Mesenteric fat pad (tissue), 1 donor: ENCODE measurements at regions not wholly inside any gene's neighbourhood (a gene's known extent, or its start where the extent isn't known, plus 50 kb on each side); places are given as distances from the start of the nearest gene placed in this dataset.

Source experiments
- DNase-seq: peaks from one replicate; pipeline ENCODE4 v3.0.0-alpha.2; 2020; ENCODE audit warnings: low spot score
- donor health status: DM: yes; HTN: yes; CAD: no.

DNA sequence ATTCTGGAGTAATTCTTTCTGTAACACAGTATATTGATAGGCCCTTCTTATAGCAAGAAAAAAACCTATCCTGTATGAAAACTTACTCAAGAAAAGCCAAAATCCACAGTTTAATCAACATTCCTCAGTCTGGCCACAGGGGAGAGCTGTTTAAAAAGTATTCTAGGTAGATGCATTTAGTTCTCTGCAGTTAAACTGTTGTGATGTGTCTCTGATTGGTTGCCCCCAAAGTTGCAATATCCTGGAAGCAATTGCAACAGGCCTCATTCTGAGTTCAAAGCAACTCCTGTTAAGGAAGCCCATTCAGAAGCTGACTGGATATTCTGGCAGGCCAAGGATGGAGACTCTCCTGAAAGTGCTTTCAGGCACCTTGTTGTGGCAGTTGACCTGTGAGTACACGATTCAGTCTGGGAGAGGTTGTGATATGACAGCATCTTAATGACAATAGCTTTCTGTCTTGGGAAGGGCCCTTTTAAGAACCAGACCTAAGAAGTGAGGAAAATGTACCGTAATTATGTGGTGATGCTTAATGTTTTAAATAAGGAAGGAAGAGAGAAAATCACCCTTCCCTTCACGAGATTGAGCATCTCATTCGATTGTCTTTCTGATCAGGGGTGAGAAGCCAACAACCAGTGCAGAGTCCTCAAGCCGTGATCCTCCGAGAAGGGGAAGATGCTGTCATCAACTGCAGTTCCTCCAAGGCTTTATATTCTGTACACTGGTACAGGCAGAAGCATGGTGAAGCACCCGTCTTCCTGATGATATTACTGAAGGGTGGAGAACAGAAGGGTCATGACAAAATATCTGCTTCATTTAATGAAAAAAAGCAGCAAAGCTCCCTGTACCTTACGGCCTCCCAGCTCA is 420.7 kb downstream of the DAD1 start:
- DNase-seq, result no peak

DNA sequence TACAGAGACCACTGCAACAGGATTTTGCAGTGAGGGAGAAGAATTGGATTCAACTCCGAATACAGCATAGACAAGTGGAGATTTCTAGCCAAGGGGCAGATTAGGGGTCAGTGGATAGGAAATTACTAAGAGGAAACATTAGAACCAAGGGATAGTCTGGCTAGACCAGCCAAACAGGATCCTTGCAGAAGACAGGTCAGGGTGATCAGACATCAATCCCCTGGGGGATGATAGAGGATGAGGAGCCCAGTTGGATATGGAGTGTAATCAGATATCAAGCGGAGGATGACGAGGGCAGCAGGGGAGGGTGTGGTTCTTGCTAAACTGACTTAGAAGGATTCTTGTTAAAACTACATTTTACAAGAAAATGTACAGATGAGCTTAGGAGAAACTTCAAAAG is 424.4 kb downstream of the DAD1 start:
- no peak for DNase-seq

DNA sequence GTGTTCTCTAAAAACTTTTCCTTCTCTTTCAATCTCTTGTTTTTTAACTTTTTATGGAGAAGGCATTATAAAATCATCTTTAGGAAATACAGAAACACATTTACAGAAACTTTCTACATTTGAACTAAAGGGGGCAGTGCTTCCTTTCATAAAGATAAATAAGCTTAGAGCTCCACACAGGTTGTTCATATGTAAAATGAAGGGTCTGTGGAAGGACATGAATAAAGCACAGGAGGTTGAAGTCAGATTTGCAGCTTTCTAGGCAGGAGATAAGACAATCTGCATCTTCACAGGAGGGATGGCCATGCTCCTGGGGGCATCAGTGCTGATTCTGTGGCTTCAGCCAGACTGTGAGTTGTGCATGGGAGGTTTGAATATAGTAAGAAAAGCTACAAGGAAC is 426.0 kb downstream of the DAD1 start:
- no peak for DNase-seq

DNA sequence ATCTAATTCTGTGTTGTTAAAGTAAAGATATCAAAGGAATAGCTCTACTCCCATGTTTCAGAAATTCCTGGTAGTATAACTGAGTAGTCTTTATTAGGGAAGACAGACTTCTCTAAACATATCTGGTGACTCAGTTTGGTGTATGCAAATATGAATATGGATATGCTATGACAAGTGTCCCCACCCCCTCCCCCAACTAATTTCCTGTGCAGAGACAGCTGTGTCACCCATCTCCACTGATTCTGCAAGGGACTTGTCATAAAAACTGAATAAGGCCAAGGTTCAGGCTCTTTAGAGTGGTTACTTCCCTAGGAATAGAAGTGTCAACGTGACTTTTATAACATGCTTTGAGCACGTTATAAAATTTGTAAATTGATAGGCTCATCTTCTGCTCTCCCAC is 429.1 kb downstream of the DAD1 start:
- no peak for DNase-seq

DNA sequence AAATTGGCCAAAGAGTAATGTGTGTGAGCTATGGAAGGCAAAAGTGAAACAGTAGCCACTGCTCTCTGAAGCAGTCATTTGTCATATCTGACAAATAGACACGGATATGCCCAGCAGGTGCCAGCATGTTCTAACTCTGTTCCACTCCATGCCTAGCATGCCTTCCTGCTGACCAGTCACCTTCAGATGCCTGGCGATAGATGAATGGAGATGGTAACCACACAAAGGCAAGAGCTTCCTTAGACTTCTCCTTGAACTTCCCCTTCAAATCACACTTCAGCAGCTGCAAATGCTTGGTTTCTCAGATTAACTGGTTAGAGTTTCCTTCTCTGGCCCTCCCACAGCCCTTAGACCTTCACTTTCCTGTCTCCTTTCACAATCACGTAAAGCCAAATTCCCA is 429.9 kb downstream of the DAD1 start:
- no peak for DNase-seq

DNA sequence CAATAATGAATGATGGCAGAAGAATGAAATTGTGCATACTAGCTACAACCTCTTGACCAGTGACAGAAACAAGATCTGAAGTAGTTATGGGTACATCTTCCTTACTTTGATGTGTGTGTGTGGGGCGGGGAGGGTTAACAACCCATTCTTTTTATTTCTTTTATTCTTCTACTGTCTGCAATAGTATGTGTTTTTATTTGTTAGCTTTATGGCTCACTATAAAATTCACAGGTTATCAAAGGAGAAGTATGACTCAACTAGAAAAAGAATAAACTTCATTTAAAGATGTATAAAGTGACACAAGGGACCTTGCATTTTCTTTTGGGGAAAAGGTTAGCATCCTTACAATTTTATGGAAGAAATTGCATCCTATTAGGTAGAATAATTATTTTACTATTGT is 430.5 kb downstream of the DAD1 start:
- DNase-seq, result no peak

DNA sequence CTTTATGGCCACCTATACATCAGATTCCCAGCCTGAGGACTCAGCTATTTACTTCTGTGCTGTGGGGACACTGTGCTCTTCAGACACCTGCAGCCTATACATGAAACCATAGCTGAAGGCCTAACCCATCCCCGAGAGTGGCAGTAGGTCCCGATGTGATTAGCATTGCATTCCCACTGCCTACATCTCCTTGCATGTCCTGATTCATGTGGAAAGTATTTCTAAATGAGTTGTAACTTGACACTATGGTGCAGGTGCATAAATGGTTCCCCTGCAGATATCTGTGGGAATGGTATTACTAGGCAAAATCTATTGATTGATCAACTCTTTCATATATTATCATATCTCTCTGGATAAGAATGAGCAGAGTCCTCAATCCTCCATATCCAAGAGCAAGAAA is 433.5 kb downstream of the DAD1 start:
- DNase-seq, result no peak

DNA sequence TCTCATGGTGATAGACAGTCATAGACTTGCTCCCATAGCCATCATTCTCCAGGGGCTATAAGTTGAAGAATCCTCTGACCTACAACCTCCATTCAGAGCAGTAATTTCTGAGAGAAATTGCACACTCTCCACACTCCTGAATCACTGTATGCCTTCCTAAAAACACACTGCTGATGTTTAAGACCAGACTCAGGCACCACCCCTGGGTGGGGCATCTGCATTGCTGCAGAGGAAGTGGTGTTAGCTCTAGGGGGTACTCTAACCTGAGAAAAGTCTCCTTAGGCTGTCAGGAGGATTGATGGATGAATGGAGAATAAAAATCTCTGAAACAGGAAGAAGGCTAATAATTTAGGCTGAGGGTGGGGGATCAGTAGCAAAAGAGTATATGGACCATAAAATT is 436.1 kb downstream of the DAD1 start:
- DNase-seq, result no peak

DNA sequence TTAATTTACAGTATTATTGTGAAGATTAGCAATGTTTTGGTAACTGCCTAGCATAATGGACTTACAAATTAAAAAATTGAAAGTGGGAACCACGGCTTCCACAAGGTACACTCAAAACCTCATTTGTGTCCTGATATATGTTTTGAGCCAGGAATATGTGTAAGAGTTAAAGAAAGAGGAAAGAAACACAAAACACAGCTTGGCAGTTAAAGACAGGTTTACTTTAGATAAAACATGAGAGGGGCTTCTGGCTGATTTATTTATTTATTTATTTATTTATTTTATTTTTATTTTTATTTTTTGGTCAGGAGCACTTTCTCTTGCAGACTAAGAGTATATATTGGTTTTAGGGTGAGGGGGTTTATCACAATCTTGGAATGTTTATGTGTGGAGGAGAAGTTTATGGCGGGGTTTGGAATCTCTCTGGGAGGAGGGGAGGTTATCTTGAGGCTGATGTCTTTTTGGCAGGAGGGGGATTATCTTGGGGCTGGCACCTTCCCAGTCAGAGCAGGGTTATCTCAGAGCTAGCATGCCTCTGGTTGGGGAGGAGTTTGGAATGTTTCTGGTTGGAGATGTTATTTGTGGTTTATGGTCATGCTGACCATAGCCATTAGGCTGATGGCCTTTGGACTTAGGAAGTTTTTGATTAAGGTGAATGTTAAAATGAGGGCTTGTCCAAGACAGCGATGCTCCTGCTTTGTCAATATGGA is 436.7 kb downstream of the DAD1 start:
- no peak for DNase-seq

DNA sequence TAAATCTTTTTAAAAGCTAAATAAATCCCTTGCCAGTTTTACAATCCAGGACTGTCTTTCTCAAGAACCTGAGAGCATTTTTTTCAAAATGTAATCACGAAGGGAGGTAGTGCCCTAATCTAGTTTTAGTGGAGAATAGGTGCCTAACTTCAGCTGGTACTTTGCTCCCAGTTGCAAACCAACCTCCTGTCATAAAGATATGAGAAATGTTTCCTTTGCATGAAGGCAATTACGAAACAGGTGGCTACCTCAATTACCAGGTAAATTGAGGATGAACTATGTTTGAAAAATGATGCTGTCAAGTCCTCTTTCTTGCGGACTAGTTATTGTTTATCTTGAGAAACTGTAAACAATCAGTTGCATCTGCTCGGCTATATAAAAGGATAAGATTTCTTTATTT is 437.9 kb downstream of the DAD1 start:
- DNase-seq, result no peak

DNA sequence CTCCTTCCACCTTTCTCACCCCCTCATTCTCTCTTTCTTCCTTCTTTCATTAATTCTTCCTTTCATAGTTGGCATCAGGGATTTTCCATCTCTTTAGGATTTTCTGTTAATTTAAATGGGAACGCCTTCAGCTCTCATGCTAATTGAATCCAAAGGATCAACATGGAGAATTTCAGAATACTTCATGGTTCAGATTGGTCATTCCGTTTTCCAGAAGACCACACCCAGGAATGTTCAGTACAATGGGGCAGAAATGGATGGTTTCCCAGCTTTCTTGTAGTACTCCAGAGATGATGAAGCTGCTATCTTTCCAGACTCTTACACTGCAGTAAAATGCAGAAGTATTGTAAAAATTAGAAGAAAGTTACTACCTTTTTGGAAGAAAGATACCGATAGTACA is 440.0 kb downstream of the DAD1 start:
- DNase-seq, result no peak

DNA sequence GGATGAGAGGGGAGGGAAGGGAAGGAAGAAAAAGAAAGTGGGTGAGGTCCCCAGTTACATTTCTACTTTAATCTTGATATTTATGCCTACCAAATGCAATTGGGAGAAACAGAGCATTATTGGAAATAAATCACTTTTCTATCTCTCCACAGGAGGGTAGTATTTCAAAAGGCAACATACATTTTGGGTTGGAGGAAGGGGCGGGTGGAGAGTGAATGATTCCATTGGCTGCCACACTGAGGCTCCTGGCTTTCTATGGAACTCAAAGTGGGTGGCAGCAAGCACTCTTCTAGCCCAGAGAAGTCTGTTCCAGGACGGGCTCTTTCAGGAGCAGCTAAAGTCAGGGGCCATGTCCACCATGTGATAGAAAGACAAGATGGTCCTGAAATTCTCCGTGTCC is 441.3 kb downstream of the DAD1 start:
- DNase-seq, result no peak

DNA sequence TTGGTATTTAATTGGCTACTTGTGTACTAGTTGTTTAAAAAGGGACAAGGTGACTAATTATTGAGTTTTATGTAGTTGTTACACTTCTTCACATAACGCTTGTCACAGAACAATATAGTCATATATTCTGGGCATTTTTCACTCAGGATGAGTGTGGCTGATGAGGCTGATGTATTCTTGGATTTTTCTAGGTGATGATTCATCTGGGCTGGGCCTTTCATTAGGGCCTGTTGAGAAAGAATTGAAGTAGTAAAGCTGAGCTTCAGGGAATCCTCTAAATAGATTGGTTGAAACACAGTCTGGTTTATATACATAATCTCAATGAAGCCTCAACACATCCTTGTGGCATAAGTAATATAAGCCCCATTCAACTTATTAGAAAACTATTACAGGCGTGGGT is 445.7 kb downstream of the DAD1 start:
- no peak for DNase-seq

DNA sequence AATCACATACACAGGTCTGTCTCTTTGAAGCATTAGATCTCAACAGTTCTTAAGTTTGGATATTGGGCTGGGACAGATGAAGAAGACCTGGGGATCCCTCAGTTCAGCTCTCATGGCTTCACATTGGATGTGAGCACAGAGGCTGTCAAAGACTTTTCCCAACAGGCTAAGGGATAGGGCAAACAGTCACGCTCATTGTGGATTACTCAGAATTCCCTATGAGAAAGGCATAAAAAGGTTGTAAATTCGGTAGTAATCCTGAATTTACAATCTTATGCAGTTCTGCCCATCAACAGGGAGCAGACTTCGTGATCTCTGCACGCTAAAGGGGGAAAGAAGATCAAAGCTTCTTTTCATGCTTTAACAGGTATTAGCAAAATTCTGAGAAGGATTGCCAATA is 448.4 kb downstream of the DAD1 start:
- DNase-seq, result no peak

DNA sequence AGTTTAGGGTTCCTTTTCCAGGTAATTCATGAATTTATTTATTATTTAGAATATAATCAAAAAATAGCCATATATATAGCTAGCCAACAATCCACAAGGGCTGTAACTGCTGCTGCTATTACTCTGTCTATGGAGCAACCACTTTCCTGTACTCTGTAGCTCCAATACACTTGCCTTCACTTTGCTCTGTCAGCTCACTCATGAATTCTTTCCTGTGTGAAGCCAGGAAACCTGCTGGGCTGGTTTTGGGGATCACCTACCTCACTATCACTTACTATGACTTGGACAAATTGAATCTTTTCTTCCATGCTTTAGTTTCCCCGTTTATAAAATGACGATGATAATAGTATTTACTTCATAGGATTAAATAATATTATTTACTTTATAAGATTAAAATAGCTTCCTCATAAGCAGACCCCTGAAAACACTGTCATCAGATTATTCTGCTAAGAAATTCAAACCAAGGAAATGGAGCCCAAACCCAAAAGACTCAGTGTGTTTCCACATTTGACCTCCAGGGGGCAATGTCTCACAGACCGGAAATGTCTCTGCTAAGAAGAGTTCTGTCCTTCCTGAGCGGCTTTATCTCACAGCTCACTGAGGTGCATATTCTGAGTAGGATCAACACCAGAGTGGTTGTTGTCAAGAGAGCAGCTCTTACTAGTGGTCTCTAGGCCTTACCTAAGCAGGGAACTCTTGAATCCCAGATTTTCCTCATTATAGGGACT is 457.1 kb downstream of the DAD1 start:
- no peak for DNase-seq

DNA sequence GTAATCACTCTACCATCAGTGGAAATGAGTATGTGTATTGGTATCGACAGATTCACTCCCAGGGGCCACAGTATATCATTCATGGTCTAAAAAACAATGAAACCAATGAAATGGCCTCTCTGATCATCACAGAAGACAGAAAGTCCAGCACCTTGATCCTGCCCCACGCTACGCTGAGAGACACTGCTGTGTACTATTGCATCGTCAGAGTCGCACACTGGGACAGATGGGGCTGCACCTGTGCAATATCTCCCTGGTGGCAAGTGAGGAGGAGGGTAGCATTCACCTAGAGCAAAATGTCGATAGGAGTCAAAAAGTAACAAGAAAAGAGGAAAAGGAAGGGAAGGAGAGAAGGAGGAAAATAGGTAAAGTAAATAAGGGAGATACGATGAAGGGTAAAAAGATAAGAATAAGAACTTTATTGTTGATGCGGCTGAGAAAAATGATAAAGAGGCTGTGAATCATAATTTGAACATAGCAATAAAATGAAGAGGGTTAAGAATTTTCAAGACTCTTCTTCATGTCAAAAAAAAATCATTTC is 450.5 kb upstream of the OR4E1 start:
- no peak for DNase-seq

DNA sequence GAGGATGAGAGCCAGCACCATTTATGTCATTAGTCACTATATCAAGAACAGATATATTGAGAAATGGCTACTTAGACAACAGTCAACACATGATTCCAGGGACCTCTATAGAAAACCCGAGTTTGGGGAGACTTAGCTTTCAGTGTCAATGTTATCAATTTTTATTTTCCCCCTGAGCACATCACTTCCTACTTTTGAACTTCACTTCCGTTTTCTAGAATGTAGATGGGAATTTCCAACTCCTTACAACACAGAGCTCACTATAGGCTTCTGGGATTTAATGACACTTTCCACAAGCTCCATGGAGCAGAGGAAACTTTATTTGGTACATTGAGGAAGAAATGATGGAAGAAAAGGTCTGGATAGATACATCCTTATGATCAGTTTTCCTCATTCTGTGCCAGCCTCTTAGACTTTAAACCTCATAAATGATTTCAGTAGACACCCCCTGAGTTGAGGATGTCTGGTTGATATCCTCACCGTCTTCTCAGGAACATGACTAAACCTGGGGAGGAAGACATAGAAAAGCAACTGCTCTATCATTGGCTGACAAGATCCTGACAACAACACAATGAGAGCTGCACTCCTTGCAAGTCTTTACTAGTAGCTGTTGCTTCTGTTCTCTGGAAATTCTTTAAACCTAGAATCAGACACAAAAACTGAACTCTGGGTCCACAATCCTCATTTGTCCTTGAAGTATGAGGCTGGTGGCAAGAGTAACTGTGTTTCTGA is 449.4 kb upstream of the OR4E1 start:
- no peak for DNase-seq

DNA sequence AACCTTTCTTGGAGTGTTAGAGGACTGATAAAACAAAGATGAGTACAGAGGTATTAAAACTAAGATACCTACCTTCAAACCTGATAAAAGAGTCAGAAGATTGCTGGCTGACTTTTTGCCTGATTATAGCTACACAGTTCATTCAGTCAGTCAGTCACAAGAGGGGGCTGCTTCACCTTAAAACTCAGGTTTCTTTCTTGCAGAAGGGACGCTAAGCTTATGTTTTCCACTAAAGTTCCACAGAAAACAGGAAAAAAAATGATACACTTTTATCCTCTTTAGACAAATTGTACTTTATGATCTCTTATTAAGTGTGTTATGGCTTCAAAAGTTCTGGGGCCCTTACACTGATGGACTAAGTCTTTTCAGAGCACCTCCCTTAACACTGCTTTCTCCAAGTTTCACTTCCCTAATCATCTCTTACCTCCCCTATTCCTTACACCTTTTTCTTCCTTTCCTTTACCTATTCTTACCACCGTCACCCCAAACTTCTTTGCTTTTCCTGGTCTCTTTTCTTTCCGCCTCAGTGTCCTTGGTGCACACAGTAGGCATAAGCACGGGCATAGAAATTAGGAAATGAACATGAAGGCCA is 448.7 kb upstream of the OR4E1 start:
- no peak for DNase-seq

DNA sequence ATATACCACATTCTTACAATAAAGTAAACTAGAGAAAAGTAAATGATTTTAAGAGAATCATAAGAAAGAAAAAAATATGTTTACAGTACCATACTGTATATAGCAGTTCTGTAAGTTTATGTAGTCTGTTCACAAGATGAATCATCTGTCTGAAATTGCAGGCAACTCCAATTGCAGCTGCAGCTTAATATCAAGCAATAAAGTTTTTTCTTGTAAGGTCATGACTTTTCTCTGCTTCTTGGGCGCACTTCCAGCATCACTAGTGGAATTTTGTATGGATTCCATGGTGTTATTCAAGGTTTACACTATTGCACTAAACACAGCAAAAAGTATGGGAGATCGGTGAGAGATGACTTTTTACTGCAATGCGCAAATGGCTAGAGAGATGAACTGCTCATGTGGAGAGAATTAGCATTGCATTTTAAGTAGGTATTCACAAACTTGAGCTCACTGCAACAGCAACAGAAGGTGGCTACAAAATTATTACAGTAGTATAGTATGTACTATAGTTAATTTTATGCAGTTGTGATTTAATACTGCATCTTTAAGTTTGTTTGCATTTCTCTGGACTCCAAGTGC is 445.4 kb upstream of the OR4E1 start:
- no peak for DNase-seq

DNA sequence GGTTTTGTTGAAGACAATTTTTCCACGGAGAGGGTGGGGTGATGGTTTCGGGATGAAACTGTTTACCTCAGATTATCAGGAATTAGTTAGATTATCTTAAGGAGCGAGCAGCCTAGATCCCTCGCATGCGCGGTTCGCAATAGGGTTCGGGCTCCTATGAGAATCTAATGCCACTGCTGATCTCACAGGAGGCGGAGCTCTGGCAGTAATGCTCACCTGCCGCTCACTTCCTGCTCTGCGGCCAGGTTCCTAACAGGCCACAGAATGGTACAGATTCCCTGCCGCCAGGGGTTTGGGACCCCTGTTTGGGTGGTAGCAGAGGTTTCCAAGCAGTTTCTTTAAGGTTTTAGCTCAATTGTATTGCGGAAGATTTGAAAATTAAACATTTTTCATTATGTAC is 439.8 kb upstream of the OR4E1 start:
- DNase-seq, result no peak

DNA sequence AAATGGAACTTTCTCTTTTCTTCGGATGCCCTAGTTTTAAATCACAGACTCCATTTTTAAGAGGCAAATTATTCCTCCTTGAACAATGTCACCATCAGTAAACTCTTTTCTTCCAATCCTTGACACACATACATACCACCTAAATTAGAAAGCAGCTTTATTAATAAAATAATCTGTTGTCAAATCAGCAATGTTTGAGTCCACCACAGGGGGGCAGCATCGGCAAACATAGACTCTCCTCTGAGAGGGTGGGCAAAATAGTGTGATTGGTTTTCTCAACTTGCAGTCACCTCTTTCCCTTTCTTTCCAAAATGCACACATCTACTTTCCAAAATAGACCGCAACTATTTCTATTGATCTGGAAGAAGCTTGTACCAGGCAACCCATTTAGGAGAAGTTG is 438.4 kb upstream of the OR4E1 start:
- DNase-seq, result no peak
